DMS114 treated with DMSO at 0.1 percent for 48 hours (cell line): ENCODE measurements at regions not wholly inside any gene's neighbourhood (a gene's known extent, or its start where the extent isn't known, plus 50 kb on each side); places are given as distances from the start of the nearest gene placed in this dataset.
"Not testable (repeated sequence)": the region's sequence is repeated elsewhere in the genome, so short reads cannot be mapped to it uniquely, and the experiment has no call there.

Experiments used
- DNase-seq: peaks from one replicate; lab custom pipeline; 2025; ENCODE audit not compliant: unreplicated experiment; lab: John Stamatoyannopoulos, UW

GRCh38 chr12:131589966-131590365 lies 120.9 kb upstream of the SFSWAP start:
- DNase-seq, result no peak

- DNase-seq, result no peak
Measured at GRCh38 chr12:131591136-131591535, 119.8 kb upstream of the SFSWAP start.

GRCh38 chr12:131591714-131592709 lies 118.9 kb upstream of the SFSWAP start:
- DNase-seq, result no peak

- no peak for DNase-seq
Measured at GRCh38 chr12:131592972-131593371, 117.9 kb upstream of the SFSWAP start.

GRCh38 chr12:131593406-131593805 lies 117.5 kb upstream of the SFSWAP start:
- DNase-seq, result no peak

- DNase-seq, result no peak
Measured at GRCh38 chr12:131596115-131596514, 114.8 kb upstream of the SFSWAP start.

- DNase-seq, result no peak
Measured at GRCh38 chr12:131597333-131597732, 113.6 kb upstream of the SFSWAP start.

GRCh38 chr12:131598717-131599116 lies 112.2 kb upstream of the SFSWAP start:
- no peak for DNase-seq

GRCh38 chr12:131599190-131600159 lies 111.4 kb upstream of the SFSWAP start:
- DNase-seq, result no peak

GRCh38 chr12:131600160-131600532 lies 110.7 kb upstream of the SFSWAP start:
- no peak for DNase-seq

GRCh38 chr12:131601499-131601898 lies 109.4 kb upstream of the SFSWAP start:
- not testable (repeated sequence) for DNase-seq

GRCh38 chr12:131603106-131603938 lies 107.6 kb upstream of the SFSWAP start:
- DNase-seq, result no peak

- no peak for DNase-seq
Measured at GRCh38 chr12:131603939-131604795, 106.7 kb upstream of the SFSWAP start.

- DNase-seq, result no peak
Measured at GRCh38 chr12:131604859-131605258, 106.0 kb upstream of the SFSWAP start.

GRCh38 chr12:131605304-131605829 lies 105.5 kb upstream of the SFSWAP start:
- DNase-seq, result no peak

GRCh38 chr12:131606218-131606901 lies 104.5 kb upstream of the SFSWAP start:
- DNase-seq, result no peak

GRCh38 chr12:131607658-131608447 lies 103.0 kb upstream of the SFSWAP start:
- DNase-seq, result no peak
